GM21390 (cell line): ENCODE measurements at regions not wholly inside any gene's neighbourhood (a gene's known extent, or its start where the extent isn't known, plus 50 kb on each side); places are given as distances from the start of the nearest gene placed in this dataset.
A peak's percentile ranks its signal among the peaks of the same experiment; 100 is the strongest.
"Not testable (repeated sequence)": the region's sequence is repeated elsewhere in the genome, so short reads cannot be mapped to it uniquely, and the experiment has no call there.

Source experiments
- ATAC-seq: cut with Tn5 transposase; IDR thresholded peaks from one replicate; pipeline ENCODE4 v1.9.1; 2021; ENCODE audit not compliant: unreplicated experiment

DNA sequence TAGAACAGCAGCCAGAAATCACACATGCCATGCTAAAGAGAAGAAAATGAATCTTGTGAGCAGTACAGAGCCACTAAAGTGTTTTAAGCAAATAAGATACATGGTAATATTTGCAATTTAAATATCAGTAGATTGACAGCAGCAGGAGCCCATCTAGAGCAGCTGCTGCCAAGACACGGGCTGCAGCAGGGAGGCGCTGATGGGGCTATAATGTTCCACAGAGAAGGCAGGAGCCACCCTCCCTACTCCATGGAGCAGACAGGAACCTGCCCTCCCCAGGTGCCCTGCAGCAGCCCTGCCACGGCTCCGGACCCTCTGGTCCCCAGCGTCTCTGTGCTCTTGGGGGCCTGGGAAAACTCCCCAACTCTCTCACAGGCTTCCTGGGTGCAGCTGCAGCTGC lies 224.1 kb upstream of the ISL1 start:
- no peak for ATAC-seq

DNA sequence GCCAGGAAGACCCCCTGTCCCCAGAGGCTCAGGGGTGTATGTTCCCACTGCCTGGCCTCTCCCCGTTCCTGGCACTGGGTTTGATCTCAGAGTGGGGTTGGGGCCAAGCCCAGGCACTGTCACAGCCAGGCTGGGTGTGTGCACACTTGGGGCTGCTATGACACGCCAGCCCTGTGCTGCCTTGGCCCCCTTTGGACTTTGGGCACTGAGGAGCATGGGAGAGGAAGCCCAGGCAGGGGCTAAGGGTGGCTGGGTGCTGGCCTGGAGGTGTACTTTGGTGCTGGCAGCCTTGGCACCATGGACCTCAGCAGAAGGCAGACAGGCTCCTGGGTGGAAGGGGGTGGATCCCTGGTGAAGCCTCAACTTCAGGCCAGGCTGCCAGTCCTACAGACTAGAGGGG lies 223.6 kb upstream of the ISL1 start:
- no peak for ATAC-seq

DNA sequence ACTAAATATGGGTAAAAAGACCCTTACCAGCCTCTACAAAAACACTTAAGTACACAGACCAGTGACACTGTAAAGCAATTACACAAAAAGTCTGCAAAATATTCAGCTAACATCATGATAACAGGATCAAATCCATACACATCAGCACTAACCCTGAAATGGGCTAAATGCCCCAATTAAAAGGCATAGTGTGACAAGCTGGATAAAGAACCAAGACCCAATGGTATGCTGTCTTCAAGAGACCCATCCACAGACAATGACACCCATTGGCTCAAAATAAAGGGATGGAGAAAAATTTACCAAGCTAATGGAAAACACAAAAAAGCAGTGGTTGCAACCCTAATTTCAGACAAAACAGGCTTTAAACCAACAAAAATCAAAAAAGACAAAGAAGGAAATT lies 221.0 kb upstream of the ISL1 start:
- no peak for ATAC-seq

DNA sequence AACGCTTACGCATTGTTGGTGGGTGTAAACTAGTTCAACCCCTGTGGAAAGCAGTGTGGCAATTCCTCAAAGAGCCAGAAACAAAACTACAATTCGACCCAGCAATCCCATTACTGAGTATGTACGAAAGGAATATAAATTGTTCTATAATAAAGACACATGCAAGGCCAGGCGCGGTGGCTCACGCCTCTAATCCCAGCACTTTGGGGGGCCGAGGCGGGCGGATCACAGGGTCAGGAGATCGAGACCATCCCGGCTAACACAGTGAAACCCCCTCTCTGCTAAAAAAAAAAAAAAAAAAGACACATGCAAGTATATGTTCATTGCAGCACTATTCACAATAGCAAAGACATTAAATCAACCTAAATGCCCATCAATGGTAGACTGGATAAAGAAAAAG lies 217.6 kb upstream of the ISL1 start:
- ATAC-seq: not testable (repeated sequence)

DNA sequence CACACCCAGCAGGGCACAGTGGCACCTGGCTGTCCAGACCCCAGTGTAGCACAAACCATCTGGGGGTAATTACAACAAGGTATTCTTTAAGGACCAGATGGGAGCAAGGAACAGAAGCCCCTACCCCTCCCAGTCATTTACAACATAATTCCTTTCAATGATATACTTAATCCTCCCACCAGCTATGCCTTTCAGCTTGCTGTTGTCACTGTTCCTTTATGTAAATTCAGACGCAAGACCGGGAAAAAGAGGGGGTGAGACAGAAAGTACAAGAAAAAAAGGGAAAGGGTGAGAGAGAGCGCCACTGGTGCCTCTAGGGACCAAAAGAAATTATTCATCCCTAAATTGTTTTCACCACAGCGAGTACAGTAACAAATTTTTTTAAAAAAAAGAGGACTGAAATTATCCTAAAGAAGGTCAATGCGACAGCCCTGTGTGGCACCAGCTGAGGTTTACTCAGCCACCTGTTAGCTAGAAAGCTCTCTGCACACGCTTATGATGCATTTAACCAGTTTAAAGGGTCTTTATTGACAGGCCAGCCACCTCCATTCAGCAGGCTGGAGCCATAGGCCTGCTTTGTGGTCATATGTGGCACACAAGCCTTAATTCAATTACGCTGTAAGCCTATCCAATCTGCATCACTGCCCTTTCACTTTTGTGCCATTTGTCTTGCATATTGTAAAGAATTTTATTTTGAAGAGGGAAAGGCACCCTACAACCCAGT lies 210.2 kb upstream of the ISL1 start:
- no peak for ATAC-seq

DNA sequence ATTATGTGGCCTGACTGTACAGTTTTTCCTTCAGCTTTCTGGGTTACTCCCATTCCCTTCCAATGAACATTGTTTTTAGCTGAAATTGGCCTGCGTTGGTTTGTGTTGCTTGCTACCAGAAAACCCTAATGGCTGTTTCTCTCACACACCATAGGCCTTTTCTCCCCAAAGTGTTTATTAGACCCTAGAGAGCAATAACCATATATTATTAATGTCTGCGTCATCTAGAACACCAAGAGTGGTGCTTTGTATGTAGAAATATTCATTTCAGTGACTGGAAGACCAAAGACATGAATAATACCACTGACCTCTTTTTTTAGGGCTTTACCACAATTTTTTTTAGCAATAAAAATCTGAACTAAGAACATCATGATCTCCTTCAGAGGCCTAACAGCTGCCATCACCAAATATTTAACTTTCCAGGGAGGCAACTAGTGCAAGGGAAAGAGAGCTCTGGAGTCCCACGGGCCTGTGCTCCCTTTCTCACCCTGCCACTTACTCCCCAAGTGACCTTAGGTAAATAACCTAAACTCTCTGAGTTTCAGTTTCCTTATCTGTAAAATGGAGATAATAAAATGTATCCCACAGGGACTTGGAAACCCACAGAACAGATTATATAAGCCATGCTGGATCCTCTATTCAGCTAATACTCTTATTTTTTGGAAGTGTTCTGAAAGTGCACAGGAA lies 201.9 kb upstream of the ISL1 start:
- no peak for ATAC-seq

DNA sequence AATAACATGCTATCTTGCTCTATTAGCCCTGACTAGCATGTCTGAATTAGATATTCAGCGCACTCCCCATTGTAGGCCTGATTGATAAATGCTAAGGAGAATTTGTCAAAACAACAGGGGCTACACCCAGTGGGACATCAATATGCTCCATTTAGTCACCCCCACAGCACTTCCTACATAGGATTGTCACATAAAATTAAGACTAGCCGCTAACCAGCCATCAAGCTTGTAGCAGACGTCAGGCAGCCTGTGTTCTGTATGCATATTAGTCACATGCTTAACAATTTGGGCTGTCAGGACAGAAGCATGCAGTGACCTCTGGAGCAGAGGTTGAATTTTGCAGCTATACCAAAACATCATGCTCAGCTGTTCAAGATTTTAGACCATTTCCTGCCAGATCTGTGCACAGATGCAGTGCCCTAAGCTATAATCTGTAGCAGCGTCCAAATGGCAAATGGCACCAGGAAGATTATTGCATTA lies 197.4 kb upstream of the ISL1 start:
- no peak for ATAC-seq

DNA sequence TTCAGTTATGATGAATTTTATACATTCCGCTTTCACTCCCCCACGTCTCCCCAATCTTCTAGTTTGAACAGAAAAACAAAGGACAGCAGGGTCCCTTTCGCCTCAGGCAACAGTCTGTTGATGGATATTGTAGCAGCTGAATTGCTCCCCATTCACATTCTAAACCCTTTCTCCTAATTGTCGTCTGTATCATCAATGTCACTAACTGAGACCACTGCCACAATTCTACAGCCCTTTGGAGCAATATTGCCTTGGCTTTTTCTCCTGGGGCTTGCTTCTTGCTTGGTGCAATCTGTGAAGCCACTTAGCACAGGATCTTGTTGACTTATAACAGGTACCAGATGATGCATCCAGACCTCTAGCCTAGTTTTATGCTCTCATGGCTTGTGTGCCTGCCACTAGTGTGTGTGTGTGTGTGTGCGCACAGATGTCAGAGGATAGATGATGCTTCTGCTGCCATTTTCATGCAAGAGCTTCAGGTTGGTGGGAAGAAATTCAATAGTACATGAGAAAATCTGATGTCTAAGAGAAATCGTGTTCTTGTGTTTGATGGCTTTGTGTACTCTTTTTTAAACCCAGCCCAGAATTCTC lies 195.2 kb upstream of the ISL1 start:
- ATAC-seq: no peak

DNA sequence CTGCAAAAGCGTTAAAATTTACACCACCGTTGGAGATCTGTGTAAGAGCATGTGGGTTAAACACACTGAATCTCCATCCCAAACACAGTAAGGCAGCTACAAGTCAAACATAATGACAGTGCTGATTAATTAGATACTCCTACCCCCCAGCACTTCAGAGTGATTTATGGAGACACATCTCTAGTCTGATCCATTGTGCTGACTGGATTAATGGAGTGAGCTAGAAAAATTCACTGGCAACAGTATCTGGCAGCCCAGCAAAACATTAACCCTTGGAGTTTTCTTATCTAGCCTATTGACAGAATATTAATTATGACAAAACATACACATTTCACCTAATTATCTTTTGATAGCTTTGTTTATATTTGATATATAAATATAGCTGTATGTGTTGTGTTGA lies 188.6 kb upstream of the ISL1 start:
- no peak for ATAC-seq

DNA sequence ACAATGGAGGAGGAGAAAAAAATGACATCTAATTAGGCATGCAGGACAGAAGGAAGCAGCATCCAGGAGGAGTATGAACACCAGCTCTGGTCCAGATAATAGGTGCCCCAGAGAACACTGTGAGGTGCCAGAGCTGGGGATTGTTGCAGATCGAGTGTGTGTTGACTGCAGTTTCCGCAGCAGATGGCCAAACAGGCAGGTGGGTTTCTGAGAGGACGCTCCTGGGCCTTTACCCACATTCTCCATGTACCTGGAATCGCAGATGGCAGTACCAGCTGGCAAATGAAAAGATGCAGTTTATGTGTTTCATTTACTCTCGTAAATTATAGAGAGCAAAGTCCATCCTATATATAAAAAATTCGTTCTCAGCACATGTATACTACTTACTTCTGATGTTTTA lies 182.2 kb upstream of the ISL1 start:
- ATAC-seq: no peak

DNA sequence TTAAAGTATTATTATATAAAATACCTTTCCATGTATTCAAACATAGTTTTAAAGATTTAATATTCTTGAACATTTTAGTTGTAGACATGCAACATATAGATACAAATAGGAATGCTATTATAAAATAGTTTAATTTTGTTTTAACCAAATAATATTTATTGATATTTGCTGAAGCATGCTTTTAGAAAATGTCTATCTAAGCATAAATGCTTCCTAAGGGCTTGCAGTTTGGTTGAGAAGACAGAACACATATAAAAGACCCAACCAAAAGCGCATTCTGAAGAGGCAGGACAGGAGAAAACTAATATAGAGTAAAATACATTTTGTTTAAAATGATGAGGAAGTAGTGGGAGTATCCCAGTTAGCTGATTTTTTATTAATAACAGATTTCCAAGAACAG lies 181.5 kb upstream of the ISL1 start:
- ATAC-seq: no peak

DNA sequence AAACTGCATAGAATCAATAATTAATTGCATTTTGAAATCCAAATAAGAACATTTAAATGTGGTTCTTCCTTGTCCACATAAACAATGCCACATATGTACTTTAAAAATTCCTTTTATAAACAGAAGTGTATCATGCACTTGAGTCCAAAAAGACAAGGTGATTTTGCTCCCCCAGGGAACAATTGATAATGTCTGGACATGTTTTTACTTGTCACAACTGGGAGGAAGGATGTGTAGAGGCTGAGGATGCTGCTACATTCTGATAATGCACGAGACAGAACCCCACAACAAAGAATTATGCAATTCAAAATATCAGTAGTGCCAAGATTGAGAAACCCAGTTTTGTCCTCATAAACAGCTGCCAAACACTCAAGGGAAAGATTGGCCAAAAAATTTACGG lies 181.1 kb upstream of the ISL1 start:
- ATAC-seq: no peak

DNA sequence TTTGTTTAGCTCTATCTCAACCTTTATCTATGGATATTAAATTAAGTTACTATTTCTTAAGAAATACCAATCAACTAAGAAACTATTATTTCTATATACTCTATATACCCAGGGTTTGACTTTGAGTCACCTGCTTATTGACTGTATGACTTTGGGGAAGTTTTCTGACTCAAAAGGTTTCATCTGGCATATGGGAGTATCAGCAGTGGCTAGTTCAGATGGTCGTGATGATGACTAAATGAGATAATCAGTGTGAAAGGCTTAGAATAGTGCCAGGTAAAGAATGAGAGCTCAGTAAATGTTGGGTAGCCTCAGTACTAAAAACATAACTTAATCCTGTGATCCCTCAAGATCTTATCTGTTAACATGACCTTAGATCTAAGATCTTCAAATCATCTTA lies 179.7 kb upstream of the ISL1 start:
- peak; percentile 48 for ATAC-seq

DNA sequence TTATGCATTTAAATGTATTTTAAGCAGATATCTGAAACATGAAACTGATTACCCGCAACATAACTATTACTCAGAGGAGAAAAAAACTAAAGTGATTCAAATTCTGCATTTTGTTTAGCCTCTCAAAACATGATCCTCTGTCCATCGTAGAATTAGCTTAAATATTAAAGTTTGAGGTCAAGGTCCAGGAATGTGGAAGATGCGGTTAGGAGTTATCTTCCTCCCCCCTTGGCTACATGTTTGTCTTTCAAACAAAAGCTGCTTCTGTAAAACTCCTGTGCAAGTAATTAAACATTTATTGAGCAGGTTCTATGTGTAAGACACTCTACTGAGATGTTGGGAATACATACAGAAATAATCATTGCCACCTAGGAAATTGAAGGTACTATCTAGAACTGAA lies 175.0 kb upstream of the ISL1 start:
- no peak for ATAC-seq

DNA sequence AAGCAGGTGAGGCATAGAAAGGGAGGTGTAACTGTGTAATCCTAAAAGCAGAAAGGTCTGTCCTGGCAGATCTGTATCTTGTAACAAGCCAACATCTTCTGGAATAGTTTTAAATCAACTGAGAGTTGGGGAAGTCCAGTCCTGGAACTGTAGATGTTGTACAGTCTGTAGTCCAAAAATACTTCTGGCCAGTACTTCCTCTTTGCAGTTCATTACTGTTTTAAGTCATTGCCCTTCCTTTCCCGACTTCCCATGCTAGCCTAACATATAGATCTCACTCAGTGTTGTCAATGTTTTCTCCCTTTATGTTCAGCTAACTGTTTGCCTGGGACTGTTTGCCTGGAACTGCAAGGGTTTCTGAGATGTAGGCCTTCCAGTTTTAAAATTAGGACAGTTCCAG lies 168.5 kb upstream of the ISL1 start:
- ATAC-seq: no peak

DNA sequence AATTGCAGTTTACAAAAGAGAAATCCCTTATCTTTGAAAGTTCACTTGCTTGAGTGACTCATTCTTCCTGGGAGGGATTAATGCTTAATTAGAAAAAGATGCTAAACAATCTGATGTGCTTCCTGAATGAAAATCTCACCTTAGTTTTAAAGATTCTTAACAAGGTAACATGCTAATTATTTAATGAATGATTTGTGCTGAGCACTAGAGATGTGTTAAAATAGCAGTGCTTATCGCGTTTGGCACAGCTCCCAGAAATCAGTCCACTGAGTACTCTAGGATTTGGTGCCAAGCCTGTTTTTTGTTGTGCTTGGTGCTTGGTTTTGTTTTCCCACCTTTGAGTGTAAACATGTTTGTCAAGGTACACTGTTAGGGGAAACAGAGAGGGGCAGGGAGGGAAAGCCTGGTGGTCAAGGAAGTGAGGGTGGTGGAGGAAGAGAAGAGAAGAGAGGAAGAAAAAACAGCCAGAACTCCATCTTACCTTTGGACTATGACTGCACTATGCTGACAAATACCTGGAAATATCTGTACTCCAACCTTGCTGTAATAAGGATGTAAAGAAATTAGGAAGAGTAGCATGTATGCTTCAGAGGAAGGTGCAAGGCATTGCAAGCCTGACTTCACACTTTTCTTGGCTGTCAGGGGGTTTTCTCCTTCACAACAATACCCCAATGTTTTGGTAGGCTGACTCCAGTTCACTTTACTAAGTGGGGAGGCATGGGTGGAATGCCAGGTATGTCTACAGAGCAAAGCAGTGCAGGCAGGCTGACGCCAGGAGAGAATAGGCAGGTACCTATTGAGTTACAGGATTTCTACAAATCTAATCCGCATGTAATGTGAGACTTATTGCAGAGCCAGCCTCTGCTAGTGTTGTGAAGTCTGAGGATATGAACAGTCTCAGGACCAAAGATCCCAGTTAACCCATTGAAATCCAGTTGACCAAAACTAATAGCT lies 157.2 kb upstream of the ISL1 start:
- ATAC-seq: no peak

DNA sequence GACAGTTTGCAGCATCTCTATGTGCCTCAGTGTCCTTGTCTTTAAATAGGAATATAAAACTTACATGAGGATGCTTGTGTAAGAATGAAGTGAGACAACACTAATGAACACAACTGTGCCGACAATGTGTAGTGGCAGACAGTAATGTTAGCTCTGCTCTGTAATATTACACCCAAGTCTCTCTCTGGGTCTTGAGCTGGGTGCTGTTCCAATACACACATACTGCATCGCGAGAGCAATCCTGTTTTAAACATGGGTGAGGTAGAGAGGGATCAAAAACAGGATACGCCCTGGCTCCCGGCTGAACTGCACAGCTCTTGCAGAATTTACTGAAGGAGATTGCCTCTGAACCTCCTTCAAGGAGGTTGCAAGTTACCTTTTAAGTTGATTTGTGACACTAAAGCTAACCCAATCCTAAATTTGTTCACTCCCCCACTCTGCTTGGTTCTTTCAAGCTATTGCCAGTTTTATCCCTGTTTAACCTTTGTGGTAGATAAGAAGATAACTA lies 155.2 kb upstream of the ISL1 start:
- ATAC-seq: no peak

DNA sequence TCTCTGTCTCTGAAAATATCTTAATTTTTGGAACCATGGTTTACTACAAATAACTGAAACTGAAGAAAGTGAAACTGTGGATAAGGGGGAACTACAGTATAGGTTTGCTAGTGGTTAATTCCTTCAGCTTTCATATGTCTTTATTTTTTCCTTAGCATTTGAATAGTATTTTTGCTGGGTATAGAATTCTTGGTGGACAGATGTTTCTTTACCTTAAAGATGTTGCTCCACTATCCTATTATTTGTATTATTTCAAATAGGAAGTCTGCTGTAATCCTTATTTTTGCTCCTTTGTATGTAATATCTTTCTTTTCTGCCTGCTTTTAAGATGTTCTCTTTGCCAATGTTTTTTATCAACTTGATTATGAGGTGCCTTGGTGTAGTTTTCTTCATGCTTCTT lies 152.9 kb upstream of the ISL1 start:
- no peak for ATAC-seq

DNA sequence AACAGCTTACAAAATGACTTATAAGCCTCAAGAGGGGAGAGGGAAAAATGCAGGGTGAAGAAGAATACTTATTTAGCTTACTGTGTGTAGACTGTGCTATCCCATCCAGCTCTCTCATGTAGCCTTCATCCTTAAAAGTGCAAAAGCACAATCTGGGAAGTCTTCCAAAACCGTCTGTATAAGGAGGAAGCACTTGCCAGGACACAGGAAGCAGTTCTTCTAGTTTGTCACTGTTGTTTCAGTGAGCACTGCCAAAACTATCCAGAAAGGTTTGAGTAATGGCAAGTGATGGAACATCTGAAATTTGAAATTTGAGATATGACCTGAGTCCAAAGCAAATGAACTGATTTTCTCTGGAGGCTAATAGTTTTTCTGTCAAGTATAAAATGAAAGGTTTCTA lies 140.8 kb upstream of the ISL1 start:
- no peak for ATAC-seq

DNA sequence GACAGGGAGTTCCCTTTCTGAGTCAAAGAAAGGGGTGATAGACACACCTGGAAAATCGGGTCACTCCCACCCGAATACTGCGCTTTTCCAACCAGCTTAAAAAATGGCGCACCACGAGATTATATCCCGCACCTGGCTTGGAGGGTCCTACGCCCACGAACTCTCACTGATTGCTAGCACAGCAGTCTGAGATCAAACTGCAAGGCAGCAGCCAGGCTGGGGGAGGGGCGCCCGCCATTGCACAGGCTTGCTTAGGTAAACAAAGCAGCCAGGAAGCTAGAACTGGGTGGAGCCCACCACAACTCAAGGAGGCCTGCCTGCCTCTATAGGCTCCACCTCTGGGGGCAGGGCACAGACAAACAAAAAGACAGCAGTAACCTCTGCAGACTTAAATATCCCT lies 132.3 kb upstream of the ISL1 start:
- not testable (repeated sequence) for ATAC-seq

DNA sequence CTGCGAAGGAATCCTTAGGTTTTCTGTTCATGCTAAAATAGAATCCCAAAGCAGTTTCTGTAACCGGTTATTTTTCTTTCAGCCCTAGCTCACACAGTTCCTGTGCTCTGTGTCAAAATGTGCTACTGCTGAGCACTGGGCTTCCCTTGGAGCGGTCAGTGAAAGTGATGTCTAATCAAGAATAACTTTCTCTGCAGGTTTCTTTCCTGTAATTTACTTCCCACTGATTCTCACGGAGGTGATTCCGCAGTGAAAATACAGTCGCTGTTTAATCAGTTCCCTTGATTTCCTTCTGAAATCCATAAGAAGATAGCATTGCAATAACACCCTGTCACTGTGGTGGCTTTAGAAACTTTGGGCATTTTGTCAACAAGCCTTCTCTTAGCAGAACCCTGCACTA lies 112.0 kb upstream of the ISL1 start:
- no peak for ATAC-seq
